HUES48 (cell line): ENCODE measurements at regions not wholly inside any gene's neighbourhood (a gene's known extent, or its start where the extent isn't known, plus 50 kb on each side); places are given as distances from the start of the nearest gene placed in this dataset.
"Not testable (repeated sequence)": the region's sequence is repeated elsewhere in the genome, so short reads cannot be mapped to it uniquely, and the experiment has no call there.

ENCODE experiments used
- H3K27ac ChIP-seq: one replicate; pipeline ENCODE4 v1.7.0; 2013; ENCODE audit warnings: low read depth, low read length, inconsistent platforms
- H3K27me3 ChIP-seq: 2 replicates; pipeline ENCODE4 v1.6.1; 2013; ENCODE audit warnings: mild to moderate bottlenecking, low read length; ENCODE audit not compliant: control insufficient read depth, insufficient read depth
- H3K36me3 ChIP-seq: 2 replicates; pipeline ENCODE4 v1.6.1; 2013; ENCODE audit warnings: low read length; ENCODE audit not compliant: control insufficient read depth, insufficient read depth
- H3K4me1 ChIP-seq: 2 replicates; pipeline ENCODE4 v1.6.1; 2013; ENCODE audit warnings: mild to moderate bottlenecking, low read length; ENCODE audit not compliant: control insufficient read depth, insufficient read depth
- H3K4me3 ChIP-seq: 2 replicates; pipeline ENCODE4 v1.5.1; 2013; ENCODE audit warnings: mild to moderate bottlenecking, low read depth, low read length
- H3K9ac ChIP-seq: 2 replicates; pipeline ENCODE4 v1.6.1; 2013; ENCODE audit warnings: mild to moderate bottlenecking, low read depth, low read length, moderate library complexity
- H3K9me3 ChIP-seq: 2 replicates; pipeline ENCODE4 v1.6.1; 2013; ENCODE audit warnings: low read length; ENCODE audit not compliant: control insufficient read depth, insufficient read depth

GRCh38 chr3:110865934-110866333 is 205.7 kb upstream of the NECTIN3 start:
- H3K4me1 ChIP-seq: no peaks in the 10 kb centered on the region
- no peaks in the 10 kb centered on the region for H3K27me3 ChIP-seq
- H3K4me3 ChIP-seq: no peak overlapping the region
- H3K9me3 ChIP-seq: no peaks in the 10 kb centered on the region
- no peak overlapping the region for H3K27ac ChIP-seq
- no peak overlapping the region for H3K9ac ChIP-seq
- no peaks in the 10 kb centered on the region for H3K36me3 ChIP-seq

DNA sequence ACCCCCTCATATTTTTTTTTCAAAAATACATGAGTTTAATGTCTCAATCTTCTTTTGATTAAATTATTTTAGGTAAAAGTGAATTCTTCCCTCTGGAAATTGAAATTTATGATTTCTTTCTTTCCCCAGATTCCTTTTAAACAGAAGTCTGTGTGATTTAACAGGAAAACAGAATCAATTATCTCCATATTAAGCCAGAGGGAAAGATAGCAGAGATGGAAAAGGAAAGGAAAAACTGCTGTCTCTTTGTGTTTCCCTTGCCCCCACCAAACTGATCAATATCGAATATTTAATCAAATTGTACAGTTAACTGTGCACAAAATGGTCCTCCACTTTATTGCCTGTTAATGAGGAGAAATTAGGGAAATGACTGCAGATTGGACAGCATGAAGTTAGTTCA is 203.5 kb upstream of the NECTIN3 start:
- Histone ChIP-seq H3K9me3 (no peaks in the 10 kb centered on the region), H3K27ac (no peak overlapping the region), H3K36me3 (no peaks in the 10 kb centered on the region), H3K9ac (no peak overlapping the region), H3K4me1 (no peaks in the 10 kb centered on the region), H3K4me3 (no peak overlapping the region), H3K27me3 (no peaks in the 10 kb centered on the region)

DNA sequence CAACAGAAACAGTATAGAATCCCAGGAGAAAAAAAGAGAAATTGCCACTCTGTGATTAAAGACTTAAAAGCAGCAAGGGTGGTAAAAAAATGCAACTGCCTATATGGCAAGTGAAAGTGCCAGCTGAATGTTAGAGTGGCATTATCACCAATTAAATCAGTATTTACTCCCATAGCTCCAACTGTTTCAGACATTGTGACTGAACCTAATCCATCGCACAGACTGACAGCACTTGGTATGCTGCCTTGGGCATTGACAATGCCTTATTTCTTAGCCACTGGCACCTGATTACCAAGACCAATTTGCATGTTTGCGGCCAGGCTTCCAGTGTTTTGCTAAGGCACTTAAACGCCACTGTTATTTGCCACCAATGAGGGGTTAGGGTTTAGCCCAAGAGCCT is 201.9 kb upstream of the NECTIN3 start:
- H3K27ac ChIP-seq: no peak overlapping the region
- H3K27me3 ChIP-seq: no peaks in the 10 kb centered on the region
- no peak overlapping the region for H3K9ac ChIP-seq
- H3K36me3 ChIP-seq: no peaks in the 10 kb centered on the region; the same call in 1 of the 2 replicates
- H3K4me1 ChIP-seq: no peaks in the 10 kb centered on the region
- H3K9me3 ChIP-seq: peaks cover 5% of the 10 kb centered on the region; the same call in 1 of the 2 replicates
- no peak overlapping the region for H3K4me3 ChIP-seq

GRCh38 chr3:110871869-110872268 is 199.7 kb upstream of the NECTIN3 start:
- Histone ChIP-seq H3K9me3 (peaks cover 9% of the 10 kb centered on the region), H3K36me3 (no peaks in the 10 kb centered on the region; the same call in 1 of the 2 replicates), H3K9ac (no peak overlapping the region), H3K27me3 (no peaks in the 10 kb centered on the region), H3K4me3 (no peak overlapping the region), H3K27ac (no peak overlapping the region), H3K4me1 (no peaks in the 10 kb centered on the region)

GRCh38 chr3:110878692-110879091 is 192.9 kb upstream of the NECTIN3 start:
- Histone ChIP-seq H3K4me3 (no peak overlapping the region), H3K4me1 (no peaks in the 10 kb centered on the region), H3K9me3 (peaks cover 9% of the 10 kb centered on the region), H3K36me3 (no peaks in the 10 kb centered on the region; the same call in 1 of the 2 replicates), H3K27me3 (no peaks in the 10 kb centered on the region), H3K9ac (no peak overlapping the region), H3K27ac (no peak overlapping the region)

- Histone ChIP-seq H3K27me3 (no peaks in the 10 kb centered on the region), H3K27ac (no peak overlapping the region), H3K9me3 (no peaks in the 10 kb centered on the region), H3K9ac (no peak overlapping the region), H3K4me1 (no peaks in the 10 kb centered on the region), H3K4me3 (no peak overlapping the region), H3K36me3 (no peaks in the 10 kb centered on the region)
Measured at GRCh38 chr3:110881069-110881468, 190.5 kb upstream of the NECTIN3 start.

DNA sequence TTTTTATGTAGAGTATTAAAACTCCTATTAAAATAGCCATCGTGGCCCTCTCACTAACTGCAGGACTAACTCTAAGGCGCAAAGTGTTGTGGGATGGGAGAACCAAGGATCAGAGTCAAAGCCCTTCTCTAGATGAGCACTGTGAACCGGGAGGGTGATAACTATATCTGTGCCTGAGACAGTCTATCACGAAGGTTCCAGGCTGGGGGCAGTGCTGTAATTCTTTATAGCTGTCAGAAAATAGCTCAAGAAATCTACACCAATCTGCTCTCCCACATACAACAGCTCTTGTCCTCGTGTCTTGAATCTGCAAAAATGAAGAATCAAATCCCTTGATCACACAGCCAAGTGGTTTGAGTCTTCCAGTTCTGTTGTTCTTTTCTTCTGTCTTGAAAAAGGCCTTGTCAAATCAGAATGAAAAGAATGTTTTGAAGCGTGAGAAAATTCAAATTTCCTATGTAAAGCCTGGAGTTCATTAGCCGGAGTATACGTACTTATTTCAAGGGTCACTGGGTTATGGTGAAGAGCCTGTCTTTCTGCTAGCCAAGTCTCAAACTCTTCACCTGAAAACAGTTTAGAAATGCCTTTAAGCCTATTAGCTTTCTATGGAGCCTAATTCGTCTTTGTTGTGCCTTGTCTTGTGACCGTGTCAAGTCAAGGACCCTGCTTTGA is 185.3 kb upstream of the NECTIN3 start:
- no peaks in the 10 kb centered on the region for H3K36me3 ChIP-seq
- H3K9ac ChIP-seq: no peak overlapping the region
- no peak overlapping the region for H3K4me3 ChIP-seq
- H3K27ac ChIP-seq: no peak overlapping the region
- no peaks in the 10 kb centered on the region for H3K27me3 ChIP-seq
- H3K4me1 ChIP-seq: peaks cover 6% of the 10 kb centered on the region; the same call in 1 of the 2 replicates
- H3K9me3 ChIP-seq: no peaks in the 10 kb centered on the region

DNA sequence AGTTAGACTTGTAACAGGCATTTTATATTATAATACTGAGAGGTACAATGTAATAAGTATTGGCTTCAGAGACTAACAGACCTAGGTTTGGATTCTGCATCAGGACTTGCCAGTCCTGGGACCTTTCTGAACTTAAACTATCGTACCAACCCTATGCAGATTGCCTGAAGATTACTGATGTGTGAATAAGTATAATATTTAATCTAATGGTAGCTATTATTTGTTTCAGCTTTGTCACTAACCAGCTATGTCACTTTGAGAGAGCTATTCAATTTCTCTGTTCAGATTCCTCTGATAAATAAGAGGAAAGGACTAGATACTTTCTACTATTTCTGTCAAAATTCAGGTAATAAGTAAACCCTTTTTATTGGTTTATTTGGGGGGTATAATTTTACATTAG is 184.4 kb upstream of the NECTIN3 start:
- H3K4me1 ChIP-seq: peaks cover 6% of the 10 kb centered on the region; the same call in 1 of the 2 replicates
- H3K9ac ChIP-seq: no peak overlapping the region
- no peaks in the 10 kb centered on the region for H3K36me3 ChIP-seq
- H3K4me3 ChIP-seq: no peak overlapping the region
- H3K27ac ChIP-seq: no peak overlapping the region
- H3K9me3 ChIP-seq: no peaks in the 10 kb centered on the region; the same call in 1 of the 2 replicates
- H3K27me3 ChIP-seq: no peaks in the 10 kb centered on the region

DNA sequence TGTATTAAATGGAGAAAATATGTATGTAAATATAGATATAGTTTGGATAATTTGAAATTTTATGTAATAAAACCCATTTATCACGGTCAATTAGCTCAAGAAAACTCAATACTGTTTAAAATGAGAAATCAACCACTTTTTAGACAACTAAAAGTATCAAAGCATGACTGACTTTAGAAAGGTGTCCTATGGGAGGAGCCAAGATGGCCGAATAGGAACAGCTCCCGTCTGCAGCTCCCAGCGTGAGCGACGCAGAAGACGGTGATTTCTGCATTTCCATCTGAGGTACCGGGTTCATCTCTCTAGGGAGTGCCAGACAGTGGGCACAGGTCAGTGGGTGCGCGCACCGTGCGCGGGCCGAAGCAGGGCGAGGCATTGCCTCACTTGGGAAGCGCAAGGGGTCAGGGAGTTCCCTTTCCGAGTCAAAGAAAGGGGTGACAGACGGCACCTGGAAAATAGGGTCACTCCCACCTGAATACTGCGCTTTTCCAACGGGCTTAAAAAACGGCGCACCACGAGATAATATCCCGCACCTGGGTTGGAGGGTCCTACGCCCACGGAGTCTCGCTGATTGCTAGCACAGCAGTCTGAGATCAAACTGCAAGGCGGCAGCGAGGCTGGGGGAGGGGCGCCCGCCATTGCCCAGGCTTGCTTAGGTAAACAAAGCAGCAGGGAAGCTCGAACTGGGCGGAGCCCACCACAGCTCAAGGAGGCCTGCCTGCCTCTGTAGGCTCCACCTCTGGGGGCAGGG is 182.8 kb upstream of the NECTIN3 start:
- H3K9me3 ChIP-seq, H3K27me3 ChIP-seq, H3K27ac ChIP-seq, H3K36me3 ChIP-seq, H3K4me1 ChIP-seq, H3K9ac ChIP-seq: not testable (repeated sequence)
- H3K4me3 ChIP-seq: peak overlapping the region; percentile 40; the same call in 1 of the 2 replicates

DNA sequence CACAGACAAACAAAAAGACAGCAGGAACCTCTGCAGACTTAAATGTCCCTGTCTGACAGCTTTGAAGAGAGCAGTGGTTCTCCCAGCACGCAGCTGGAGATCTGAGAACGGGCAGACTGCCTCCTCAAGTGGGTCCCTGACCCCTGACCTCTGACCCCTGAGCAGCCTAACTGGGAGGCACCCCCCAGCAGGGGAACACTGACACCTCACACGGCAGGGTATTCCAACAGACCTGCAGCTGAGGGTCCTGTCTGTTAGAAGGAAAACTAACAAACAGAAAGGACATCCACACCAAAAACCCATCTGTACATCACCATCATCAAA is 182.3 kb upstream of the NECTIN3 start:
- H3K9ac ChIP-seq, H3K4me3 ChIP-seq, H3K4me1 ChIP-seq, H3K27ac ChIP-seq, H3K36me3 ChIP-seq, H3K27me3 ChIP-seq, H3K9me3 ChIP-seq: not testable (repeated sequence)

DNA sequence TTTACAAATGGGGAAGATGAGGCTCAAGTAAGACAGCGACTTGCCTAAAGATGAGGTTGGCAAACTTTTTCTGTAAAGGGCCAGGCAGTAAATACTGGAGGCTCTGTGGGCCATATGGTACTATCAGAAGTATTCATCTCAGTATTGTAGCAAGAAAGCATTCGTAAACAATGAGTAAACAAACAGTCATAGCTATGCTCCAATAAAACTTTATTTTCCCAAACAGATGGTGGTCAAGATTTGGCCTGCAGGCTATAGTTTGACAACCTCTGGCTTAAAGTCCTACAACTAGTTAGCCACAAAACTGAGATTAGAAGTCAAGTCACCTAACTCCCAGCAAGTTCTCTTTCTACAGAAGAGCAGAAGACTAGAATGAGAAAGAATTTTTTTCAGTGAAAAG is 177.0 kb upstream of the NECTIN3 start:
- no peak overlapping the region for H3K4me3 ChIP-seq
- H3K27me3 ChIP-seq: no peaks in the 10 kb centered on the region
- no peak overlapping the region for H3K27ac ChIP-seq
- no peaks in the 10 kb centered on the region for H3K4me1 ChIP-seq
- no peaks in the 10 kb centered on the region for H3K36me3 ChIP-seq
- no peaks in the 10 kb centered on the region; the same call in 1 of the 2 replicates for H3K9me3 ChIP-seq
- no peak overlapping the region for H3K9ac ChIP-seq
